Kidney epithelial cell (primary cell): ENCODE measurements at regions not wholly inside any gene's neighbourhood (a gene's known extent, or its start where the extent isn't known, plus 50 kb on each side); places are given as distances from the start of the nearest gene placed in this dataset.
"Not testable (repeated sequence)": the region's sequence is repeated elsewhere in the genome, so short reads cannot be mapped to it uniquely, and the experiment has no call there.

ENCODE experiments used
- DNase-seq: peaks from one replicate; pipeline ENCODE4 v3.0.0-alpha.2; 2010; ENCODE audit warnings: low read depth
- H3K27me3 ChIP-seq: 2 replicates; pipeline ENCODE4 v1.6.0; 2011; ENCODE audit warnings: low read length; ENCODE audit not compliant: control insufficient read depth, insufficient read depth
- H3K36me3 ChIP-seq: 2 replicates; pipeline ENCODE4 v1.5.1; 2011; ENCODE audit warnings: low read length; ENCODE audit not compliant: control insufficient read depth, insufficient read depth
- H3K4me3 ChIP-seq: 2 replicates; pipeline ENCODE4 v1.5.1; 2011; ENCODE audit warnings: low read depth, mild to moderate bottlenecking, control low read depth, low read length
- CTCF ChIP-seq: IDR thresholded peaks from 2 replicates; pipeline ENCODE4 v1.5.1; 2011; ENCODE audit warnings: mild to moderate bottlenecking, moderate library complexity, low read length, control low read depth, inconsistent platforms; ENCODE audit not compliant: insufficient read depth, poor library complexity, severe bottlenecking

GRCh38 chr18:70709720-70710119, 420.9 kb downstream of the SOCS6 start:
- Histone ChIP-seq H3K27me3 (no peaks in the 10 kb centered on the region), H3K4me3 (no peak overlapping the region), H3K36me3 (no peaks in the 10 kb centered on the region)
- TF ChIP-seq CTCF, result no peak
- no peak for DNase-seq

GRCh38 chr18:70709144-70709543, 420.3 kb downstream of the SOCS6 start:
- Histone ChIP-seq H3K27me3 (no peaks in the 10 kb centered on the region), H3K4me3 (no peak overlapping the region), H3K36me3 (no peaks in the 10 kb centered on the region)
- no peak for DNase-seq
- no peak for TF ChIP-seq CTCF

GRCh38 chr18:70705831-70706416, 417.1 kb downstream of the SOCS6 start:
- DNase-seq, result no peak
- Histone ChIP-seq H3K27me3 (no peaks in the 10 kb centered on the region), H3K4me3 (no peak overlapping the region), H3K36me3 (no peaks in the 10 kb centered on the region)
- TF ChIP-seq CTCF, result no peak

- no peaks in the 10 kb centered on the region for H3K27me3 ChIP-seq
- TF ChIP-seq CTCF, result no peak
- H3K36me3 ChIP-seq, result no peaks in the 10 kb centered on the region
- H3K4me3 ChIP-seq, result no peak overlapping the region
- DNase-seq, result no peak
These were observed 411.7 kb downstream of the SOCS6 start for GRCh38 chr18:70700496-70700895.

GRCh38 chr18:70698574-70698973, 409.7 kb downstream of the SOCS6 start:
- DNase-seq, result no peak
- no peaks in the 10 kb centered on the region for H3K36me3 ChIP-seq
- no peak overlapping the region for H3K4me3 ChIP-seq
- no peak for TF ChIP-seq CTCF
- no peaks in the 10 kb centered on the region for H3K27me3 ChIP-seq

- TF ChIP-seq CTCF, result no peak
- H3K4me3 ChIP-seq, result no peak overlapping the region
- no peak for DNase-seq
- no peaks in the 10 kb centered on the region for H3K27me3 ChIP-seq
- H3K36me3 ChIP-seq, result no peaks in the 10 kb centered on the region
These were observed 404.4 kb downstream of the SOCS6 start for GRCh38 chr18:70693246-70693645.

GRCh38 chr18:70689765-70690164, 400.9 kb downstream of the SOCS6 start:
- not testable (repeated sequence) for H3K36me3 ChIP-seq, H3K27me3 ChIP-seq

More at GRCh38 chr18:70689765-70690164, 400.9 kb downstream of the SOCS6 start:
- not testable (repeated sequence) for DNase-seq, H3K4me3 ChIP-seq
